Activated T-cell treated with anti-CD3 and anti-CD28 coated beads for 48 hours (primary cell): ENCODE measurements at regions not wholly inside any gene's neighbourhood (a gene's known extent, or its start where the extent isn't known, plus 50 kb on each side); places are given as distances from the start of the nearest gene placed in this dataset.
"Not testable (repeated sequence)": the region's sequence is repeated elsewhere in the genome, so short reads cannot be mapped to it uniquely, and the experiment has no call there.

Experiments used
- DNase-seq: peaks from one replicate; pipeline ENCODE4 v3.0.0-alpha.2; 2020; ENCODE audit warnings: low read depth

- no peak for DNase-seq
Observed at GRCh38 chr7:68176974-68177373, 1180.3 kb downstream of the TYW1 start.

- DNase-seq, result no peak
Observed at GRCh38 chr7:68180761-68181160, 1184.1 kb downstream of the TYW1 start.

- DNase-seq, result no peak
Observed at GRCh38 chr7:68183176-68183575, 1186.5 kb downstream of the TYW1 start.

- DNase-seq, result no peak
Observed at GRCh38 chr7:68185631-68186456, 1189.2 kb downstream of the TYW1 start.

- no peak for DNase-seq
Observed at GRCh38 chr7:68187532-68187931, 1190.9 kb downstream of the TYW1 start.

- DNase-seq, result no peak
Observed at GRCh38 chr7:68192941-68193340, 1196.3 kb downstream of the TYW1 start.

GRCh38 chr7:68195642-68196041 lies 1199.0 kb downstream of the TYW1 start:
- DNase-seq, result not testable (repeated sequence)

GRCh38 chr7:68200051-68200670 lies 1203.5 kb downstream of the TYW1 start:
- DNase-seq, result no peak

GRCh38 chr7:68203251-68203650 lies 1206.6 kb downstream of the TYW1 start:
- no peak for DNase-seq

- DNase-seq, result no peak
Observed at GRCh38 chr7:68205826-68206225, 1209.2 kb downstream of the TYW1 start.

GRCh38 chr7:68206946-68207485 lies 1210.4 kb downstream of the TYW1 start:
- no peak for DNase-seq

- DNase-seq, result no peak
Observed at GRCh38 chr7:68207676-68208075, 1211.0 kb downstream of the TYW1 start.

GRCh38 chr7:68209486-68209885 lies 1212.9 kb downstream of the TYW1 start:
- no peak for DNase-seq

GRCh38 chr7:68213838-68214237 lies 1217.2 kb downstream of the TYW1 start:
- no peak for DNase-seq

- no peak for DNase-seq
Observed at GRCh38 chr7:68216051-68216450, 1219.4 kb downstream of the TYW1 start.

- no peak for DNase-seq
Observed at GRCh38 chr7:68217426-68217825, 1220.8 kb downstream of the TYW1 start.

GRCh38 chr7:68218461-68218860 lies 1221.8 kb downstream of the TYW1 start:
- no peak for DNase-seq

- DNase-seq, result no peak
Observed at GRCh38 chr7:68222311-68222710, 1225.7 kb downstream of the TYW1 start.

- DNase-seq, result no peak
Observed at GRCh38 chr7:68224041-68224741, 1227.6 kb downstream of the TYW1 start.

- not testable (repeated sequence) for DNase-seq
Observed at GRCh38 chr7:68231011-68231410, 1234.4 kb downstream of the TYW1 start.

- DNase-seq, result no peak
Observed at GRCh38 chr7:68235937-68236336, 1239.3 kb downstream of the TYW1 start.

- no peak for DNase-seq
Observed at GRCh38 chr7:68238204-68238805, 1241.7 kb downstream of the TYW1 start.
